Stimulated activated CD8-positive, alpha-beta memory T cell treated with anti-CD3 and anti-CD28 coated beads, Interleukin-15, amount 100 ng/mL, for 24 hours (primary cell): ENCODE measurements at regions not wholly inside any gene's neighbourhood (a gene's known extent, or its start where the extent isn't known, plus 50 kb on each side); places are given as distances from the start of the nearest gene placed in this dataset.
A peak's percentile ranks its signal among the peaks of the same experiment; 100 is the strongest.
"Not testable (repeated sequence)": the region's sequence is repeated elsewhere in the genome, so short reads cannot be mapped to it uniquely, and the experiment has no call there.

Experiments used
- DNase-seq: peaks from one replicate; pipeline ENCODE4 v3.0.0-alpha.2; 2020; ENCODE audit warnings: low read depth

GRCh38 chr6:134674562-134674961, 275.3 kb downstream of the ALDH8A1 start:
- DNase-seq: no peak

GRCh38 chr6:134669485-134669884, 280.4 kb downstream of the ALDH8A1 start:
- DNase-seq: no peak

GRCh38 chr6:134667111-134667510, 282.8 kb downstream of the ALDH8A1 start:
- DNase-seq: no peak

- no peak for DNase-seq
Measured at GRCh38 chr6:134666125-134666524, 283.8 kb downstream of the ALDH8A1 start.

GRCh38 chr6:134665029-134665723, 284.7 kb downstream of the ALDH8A1 start:
- no peak for DNase-seq

GRCh38 chr6:134663800-134664535, 285.9 kb downstream of the ALDH8A1 start:
- no peak for DNase-seq

- no peak for DNase-seq
Measured at GRCh38 chr6:134663356-134663755, 286.5 kb downstream of the ALDH8A1 start.

GRCh38 chr6:134662077-134662700, 287.7 kb downstream of the ALDH8A1 start:
- no peak for DNase-seq

- not testable (repeated sequence) for DNase-seq
Measured at GRCh38 chr6:134659885-134660284, 290.0 kb downstream of the ALDH8A1 start.

GRCh38 chr6:134658596-134658995, 291.3 kb downstream of the ALDH8A1 start:
- DNase-seq: no peak

GRCh38 chr6:134657751-134658527, 292.0 kb downstream of the ALDH8A1 start:
- no peak for DNase-seq

- DNase-seq: no peak
Measured at GRCh38 chr6:134657343-134657742, 292.6 kb downstream of the ALDH8A1 start.

GRCh38 chr6:134654751-134655150, 295.1 kb downstream of the ALDH8A1 start:
- DNase-seq: no peak

- DNase-seq: no peak
Measured at GRCh38 chr6:134651519-134651918, 298.4 kb downstream of the ALDH8A1 start.

- no peak for DNase-seq
Measured at GRCh38 chr6:134647861-134648260, 302.0 kb downstream of the ALDH8A1 start.

- DNase-seq: no peak
Measured at GRCh38 chr6:134642819-134643218, 307.1 kb downstream of the ALDH8A1 start.

GRCh38 chr6:134642279-134642678, 307.6 kb downstream of the ALDH8A1 start:
- DNase-seq: no peak

- DNase-seq: peak; percentile 27
Measured at GRCh38 chr6:134640975-134641429, 308.9 kb downstream of the ALDH8A1 start.

- DNase-seq: no peak
Measured at GRCh38 chr6:134640229-134640628, 309.7 kb downstream of the ALDH8A1 start.

- no peak for DNase-seq
Measured at GRCh38 chr6:134637847-134638437, 312.0 kb downstream of the ALDH8A1 start.

- no peak for DNase-seq
Measured at GRCh38 chr6:134637282-134637681, 312.6 kb downstream of the ALDH8A1 start.
